Kidney (tissue), 13 donors: ENCODE measurements at regions not wholly inside any gene's neighbourhood (a gene's known extent, or its start where the extent isn't known, plus 50 kb on each side); places are given as distances from the start of the nearest gene placed in this dataset.

ENCODE experiments used
- DNase-seq, 5 donors: peaks; one replicate each; pipeline ENCODE4 v3.0.0-alpha.2; 2013 to 2020
- FAIRE-seq: peaks from 2 replicates; lab custom pipeline; 2012; peaks lifted over from hg19 to GRCh38; lab: Jason Lieb, UNC
- H3K27ac ChIP-seq, 2 donors: one replicate each; pipeline ENCODE4 v1.7.0; 2013; ENCODE audit warnings: low read depth in 2 of 2, low read length in 2 of 2, inconsistent platforms in 1 of 2
- H3K27me3 ChIP-seq: one replicate; pipeline ENCODE4 v1.7.1; 2013; ENCODE audit warnings: low read length, inconsistent platforms; ENCODE audit not compliant: control insufficient read depth, insufficient read depth
- H3K36me3 ChIP-seq, 3 donors: one replicate each; pipeline versions ENCODE4 v1.7.0 to v1.7.1; 2013; ENCODE audit warnings: low read length in 3 of 3, control low read depth in 1 of 3, inconsistent platforms in 1 of 3; ENCODE audit not compliant: insufficient read depth in 3 of 3, control insufficient read depth in 2 of 3
- H3K4me1 ChIP-seq, 3 donors: one replicate each; pipeline versions ENCODE4 v1.7.0 to v1.7.1; 2013; ENCODE audit warnings: low read length in 3 of 3, inconsistent platforms in 1 of 3, low read depth in 1 of 3; ENCODE audit not compliant: control insufficient read depth in 2 of 3, insufficient read depth in 2 of 3
- H3K4me3 ChIP-seq, 3 donors: one replicate each; pipeline versions ENCODE4 v1.7.0 to v1.8.1; 2013; ENCODE audit warnings: low read length in 3 of 3, control low read depth in 1 of 3, inconsistent platforms in 1 of 3
- H3K9ac ChIP-seq, 3 donors: one replicate each; pipeline versions ENCODE4 v1.7.0 to v1.7.1; 2013; ENCODE audit warnings: low read length in 3 of 3, control low read depth in 1 of 3, inconsistent platforms in 1 of 3
- H3K9me3 ChIP-seq, 3 donors: one replicate each; pipeline versions ENCODE4 v1.7.0 to v1.7.1; 2013; ENCODE audit warnings: low read length in 3 of 3, control low read depth in 1 of 3, inconsistent platforms in 1 of 3; ENCODE audit not compliant: control insufficient read depth in 2 of 3, insufficient read depth in 1 of 3
- CTCF ChIP-seq: IDR thresholded peaks from 3 replicates; pipeline ENCODE4 v1.5.1; 2012; ENCODE audit warnings: mild to moderate bottlenecking, moderate library complexity, borderline replicate concordance; ENCODE audit not compliant: insufficient read depth; ENCODE audit errors: extremely low read depth
- intact Hi-C: fragments of 100-400 bp; cut with DNase I; formaldehyde crosslinking; loops from one replicate; pipeline ENCODE4 v1.11.1; 2022
- donor health status: control.
- donor health status: control.
- donor health status: control.
- donor health status: control.
- donor health status: control.
- donor health status: DM: yes; HTN: yes; CAD: no.
- donor health status: Normal renal cell carcinoma (clear cell type).

DNA sequence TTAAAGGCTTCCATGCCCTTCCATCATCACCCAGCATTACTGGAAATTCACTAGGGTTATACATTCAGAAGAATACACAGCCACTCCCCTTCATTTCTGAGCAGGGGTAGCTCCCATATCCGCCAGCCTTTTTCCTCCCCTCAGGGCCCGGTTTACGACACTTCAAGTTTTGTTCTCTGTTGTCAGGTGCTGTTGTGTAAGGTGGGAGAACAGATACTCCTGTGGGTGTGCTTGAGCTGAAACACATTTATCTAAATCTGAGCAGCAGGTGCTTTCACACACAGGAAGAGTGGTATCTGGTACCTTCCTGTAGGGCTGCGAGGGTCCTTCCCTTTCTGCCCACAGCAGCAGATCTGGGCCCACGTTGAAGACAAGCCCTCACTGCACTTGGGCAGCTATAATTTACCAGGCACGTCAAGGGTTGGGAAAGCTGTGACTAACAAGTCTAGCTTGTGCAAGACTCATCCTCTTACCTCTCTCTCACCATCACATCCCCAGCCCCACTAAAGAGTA lies 215.8 kb upstream of the RREB1 start:
- Histone ChIP-seq H3K27me3 (no peaks in the 10 kb centered on the region), H3K9me3 (no peaks in the 10 kb centered on the region), H3K9ac (no peak overlapping the region), H3K27ac (no peak overlapping the region), H3K4me3 (no peak overlapping the region), H3K4me1 (peaks cover 0 to 7% (median 0%) of the 10 kb centered on the region in 3 donors), H3K36me3 (no peaks in the 10 kb centered on the region)
- FAIRE-seq (no peak), DNase-seq (no peak)
- intact Hi-C loops, result no loop called here
- TF ChIP-seq CTCF, result no peak

DNA sequence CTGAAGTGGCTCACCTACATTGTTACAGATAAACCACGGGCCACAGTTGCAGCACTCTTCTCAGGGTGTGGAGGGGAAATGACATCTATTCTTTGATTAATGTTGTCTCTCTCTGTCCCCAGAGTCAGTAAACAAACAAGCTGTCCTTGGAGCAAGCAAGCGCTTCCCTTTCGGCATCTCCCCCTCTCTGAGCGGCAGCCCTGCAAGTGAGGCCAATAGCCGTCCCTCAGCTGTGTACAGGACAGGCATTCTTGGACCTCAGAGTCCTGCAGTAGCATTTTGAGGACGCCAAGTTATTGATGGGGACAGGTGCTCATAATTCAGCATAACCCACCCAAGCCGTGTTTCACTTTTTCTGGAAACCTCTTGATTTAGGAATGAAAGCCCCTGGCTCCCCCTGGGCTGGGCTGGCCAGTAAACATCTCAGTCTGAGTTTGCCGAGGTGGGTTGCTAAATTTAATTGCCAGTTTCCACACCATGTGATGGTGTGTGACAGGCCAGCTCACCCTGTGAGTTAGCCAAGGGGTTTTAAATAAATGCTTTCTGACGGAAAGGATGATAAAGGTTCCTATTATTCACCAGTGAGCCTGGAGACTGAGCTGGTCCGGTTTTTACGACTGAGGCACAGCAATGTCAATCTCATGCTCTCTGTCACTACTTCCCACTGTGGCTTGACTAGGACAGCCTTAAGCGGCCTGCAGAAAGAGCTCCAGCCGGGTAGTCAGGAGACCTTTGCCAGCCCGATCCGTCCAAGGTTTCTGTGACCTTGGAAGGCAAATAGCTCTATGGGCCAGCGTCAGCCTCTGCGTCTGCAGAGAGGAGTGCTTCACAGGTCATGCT lies 214.8 kb upstream of the RREB1 start:
- Histone ChIP-seq H3K9ac (peak overlapping the region in 1 of 3 donors; percentile 26), H3K4me1 (peaks cover 0 to 7% (median 0%) of the 10 kb centered on the region in 3 donors), H3K27ac (peak overlapping the region in 1 of 2 donors; percentile 17), H3K36me3 (no peaks in the 10 kb centered on the region), H3K9me3 (no peaks in the 10 kb centered on the region), H3K27me3 (no peaks in the 10 kb centered on the region), H3K4me3 (no peak overlapping the region)
- FAIRE-seq (no peak), DNase-seq (peak in 2 of 5 donors; percentile 36 to 47)
- TF ChIP-seq CTCF, result no peak
- intact Hi-C loops, result no loop called here

- no peak for TF ChIP-seq CTCF
- Histone ChIP-seq H3K4me3 (no peak overlapping the region), H3K4me1 (peaks cover 0 to 7% (median 0%) of the 10 kb centered on the region in 3 donors), H3K9me3 (no peaks in the 10 kb centered on the region), H3K27me3 (no peaks in the 10 kb centered on the region), H3K36me3 (no peaks in the 10 kb centered on the region), H3K9ac (no peak overlapping the region), H3K27ac (no peak overlapping the region)
- no peak for FAIRE-seq
- intact Hi-C loops, result no loop called here
- no peak for DNase-seq
These were observed 214.1 kb upstream of the RREB1 start for GRCh38 chr6:6893701-6894100.
